Activated naive CD4-positive, alpha-beta T cell (primary cell): ENCODE measurements at regions not wholly inside any gene's neighbourhood (a gene's known extent, or its start where the extent isn't known, plus 50 kb on each side); places are given as distances from the start of the nearest gene placed in this dataset.
A peak's percentile ranks its signal among the peaks of the same experiment; 100 is the strongest.

Experiments
- DNase-seq, 4 experiments: peaks; one replicate each; lab custom pipeline; 2025; lab: John Stamatoyannopoulos, UW

DNA sequence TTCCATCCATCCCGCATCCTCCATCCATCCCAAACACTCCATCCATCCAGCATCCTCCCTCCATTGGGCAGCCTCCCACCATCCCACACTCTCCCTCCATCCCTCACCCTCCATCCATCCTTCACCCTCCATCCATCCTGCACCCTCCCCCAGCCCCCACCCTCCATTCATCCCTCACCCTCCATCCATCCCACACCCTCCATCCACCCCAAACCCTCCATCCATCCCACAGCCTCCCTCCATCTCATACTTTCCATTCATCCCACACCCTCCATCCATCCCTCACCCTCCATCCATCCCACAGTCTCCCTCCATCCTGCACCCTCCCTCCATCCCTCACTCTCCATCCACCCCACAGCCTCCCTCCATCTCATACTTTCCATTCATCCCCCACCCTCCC lies 60.4 kb downstream of the FOXI2 start:
- peak in 1 of 4 experiments; percentile 1 for DNase-seq

DNA sequence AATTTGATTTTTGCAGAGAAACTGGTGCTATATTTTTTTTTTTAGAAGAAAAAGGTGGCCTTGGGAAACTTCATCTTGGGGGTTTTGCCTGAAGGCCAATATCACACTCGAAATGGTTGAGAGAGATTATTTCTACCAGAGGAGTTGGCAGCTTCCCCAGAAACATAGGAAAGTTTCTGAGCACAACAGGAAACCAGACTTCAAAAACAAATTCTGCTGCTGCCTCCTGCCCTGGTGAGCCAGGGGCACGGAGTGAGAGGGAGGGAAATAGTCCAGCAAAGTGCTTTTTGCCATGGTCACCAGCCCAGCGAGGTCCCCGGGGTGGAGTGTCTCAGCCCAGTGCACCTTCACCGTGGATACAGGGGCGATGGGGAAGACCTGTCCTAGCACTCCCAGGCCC lies 61.1 kb downstream of the FOXI2 start:
- DNase-seq: no peak

DNA sequence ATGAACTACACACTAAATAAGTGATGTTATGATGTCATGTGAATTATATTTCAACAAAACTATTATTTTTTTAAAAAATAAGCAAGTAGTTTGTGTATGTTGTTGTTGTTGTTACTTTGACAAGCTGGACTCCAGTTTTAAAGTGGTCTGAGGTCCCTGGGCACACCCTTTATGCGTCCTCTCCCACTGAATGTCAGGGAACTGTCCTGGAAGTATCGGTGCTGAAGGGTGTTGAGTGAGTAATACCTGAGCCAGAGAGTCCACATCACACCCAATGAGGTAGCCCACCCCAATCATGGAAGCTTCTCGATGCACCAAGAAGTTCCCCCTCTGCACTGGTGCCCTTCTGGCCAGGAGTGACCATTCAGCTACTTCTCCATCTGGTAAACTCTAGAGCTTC lies 64.3 kb downstream of the FOXI2 start:
- no peak for DNase-seq

DNA sequence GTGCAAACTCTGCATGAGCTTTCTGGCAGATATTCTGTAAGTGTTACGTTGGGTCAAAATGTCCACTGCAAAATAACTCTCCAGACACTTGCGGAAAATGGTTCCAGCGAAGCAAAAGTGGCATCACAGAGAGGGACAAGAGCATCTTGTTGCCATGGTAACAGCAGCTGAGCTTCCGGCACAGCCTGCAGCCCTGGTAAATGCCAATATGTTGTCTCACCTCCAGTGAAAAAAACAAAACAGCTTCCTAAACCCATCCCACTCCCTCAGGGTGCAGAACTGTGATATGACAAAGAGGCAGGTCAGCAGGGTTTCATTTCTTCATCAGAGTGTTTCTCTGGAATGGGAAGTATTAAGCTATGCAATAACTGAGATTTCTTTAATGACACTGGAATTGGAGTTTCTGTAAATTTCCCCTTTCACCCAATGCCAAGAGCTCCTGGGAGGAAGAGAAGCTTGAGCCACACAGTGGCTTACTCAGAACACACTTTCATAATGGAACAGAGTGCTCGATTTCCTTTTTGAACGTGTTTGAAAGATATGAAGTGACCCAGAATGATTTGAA lies 65.6 kb downstream of the FOXI2 start:
- no peak for DNase-seq

DNA sequence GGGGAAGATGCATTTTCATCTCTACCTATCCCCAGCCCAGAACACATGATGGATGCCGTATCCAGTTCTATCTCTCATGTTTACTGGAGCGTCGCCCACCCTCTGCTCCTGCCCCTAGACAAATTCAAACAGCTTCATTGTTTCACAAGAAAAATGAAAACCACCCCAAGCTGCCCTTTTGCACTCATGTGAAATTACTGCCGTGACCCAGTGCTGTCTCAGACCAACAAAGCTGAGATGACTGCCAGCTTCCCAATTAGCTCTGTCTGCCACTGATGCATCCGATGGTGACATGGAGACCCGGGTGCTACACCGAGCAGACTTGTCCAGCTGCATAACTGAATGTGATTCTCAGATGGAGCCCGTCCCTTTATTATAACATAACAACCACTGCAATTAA lies 67.7 kb downstream of the FOXI2 start:
- DNase-seq: no peak

DNA sequence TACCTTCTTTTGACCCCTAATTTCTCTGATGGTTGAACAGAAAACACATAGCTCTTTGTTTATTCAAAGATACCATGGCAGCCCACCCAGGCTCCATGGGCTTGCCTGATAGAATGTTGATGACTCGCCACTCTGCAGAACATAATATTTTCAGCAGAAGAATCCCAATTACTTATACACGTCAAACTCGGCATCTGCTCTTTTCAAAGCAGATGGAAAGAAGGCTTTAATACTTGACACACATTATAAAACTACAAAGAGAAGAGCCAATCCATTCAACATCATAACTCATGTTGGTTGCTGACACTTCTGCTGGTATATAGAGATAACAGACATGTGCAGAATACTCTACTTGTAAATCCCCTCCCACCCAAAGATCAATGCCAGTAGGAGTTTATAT lies 69.0 kb downstream of the FOXI2 start:
- no peak for DNase-seq

DNA sequence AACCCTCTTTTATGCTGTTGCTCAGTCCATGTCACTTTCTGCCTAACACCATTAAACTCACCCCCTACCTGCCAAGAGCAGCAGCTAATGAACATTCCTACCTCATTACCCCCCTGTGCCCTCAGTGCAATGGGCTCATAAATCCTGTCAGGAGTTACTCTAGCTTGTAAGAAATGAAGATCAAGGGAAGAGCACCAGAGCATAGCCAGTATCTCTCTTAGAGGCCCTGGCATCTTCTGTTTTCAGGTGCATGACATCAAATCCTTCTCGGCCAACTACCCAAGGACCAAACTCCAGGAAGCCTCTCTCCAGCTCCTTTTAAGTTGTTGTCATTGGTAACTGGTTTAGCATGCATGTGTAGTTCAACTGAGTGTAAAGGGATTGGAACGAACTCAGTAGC lies 75.1 kb downstream of the FOXI2 start:
- no peak for DNase-seq

DNA sequence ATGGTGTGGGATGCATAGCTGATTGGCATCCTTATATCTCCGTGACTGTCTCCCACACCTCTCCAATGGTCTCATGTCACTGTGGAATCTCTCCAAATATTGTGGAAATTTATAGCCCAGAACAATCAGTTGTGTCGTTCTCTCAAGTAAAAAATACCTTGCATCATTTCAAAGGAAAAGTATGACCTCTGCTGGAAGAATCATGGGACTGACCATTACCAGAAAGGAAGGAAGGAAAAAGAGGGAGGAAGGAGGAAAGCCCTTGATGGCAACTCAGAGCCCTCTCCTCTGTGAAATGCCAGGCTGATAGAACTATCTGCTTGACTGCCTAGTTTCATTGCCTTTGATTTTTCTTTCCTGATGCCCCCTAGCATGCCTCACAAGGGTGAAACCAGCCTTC lies 76.3 kb downstream of the FOXI2 start:
- DNase-seq: no peak

DNA sequence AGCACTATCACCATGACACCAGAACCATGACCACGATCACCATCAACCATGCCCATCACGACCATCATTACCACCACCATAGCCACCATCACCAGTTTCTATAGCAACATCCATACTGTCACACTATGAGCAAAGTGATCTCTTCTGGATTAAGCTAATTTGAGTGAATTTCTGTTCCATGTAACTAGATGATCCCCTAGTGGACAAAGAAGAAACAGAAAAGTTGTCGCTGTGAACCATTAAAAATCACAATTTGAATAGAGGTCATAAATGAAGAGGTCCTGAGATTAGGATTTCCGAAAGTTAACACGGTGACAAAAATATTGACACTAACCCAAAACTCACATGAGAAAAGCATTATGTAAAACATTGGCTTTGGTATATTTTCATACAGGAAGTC lies 77.6 kb downstream of the CLRN3 start:
- no peak for DNase-seq

DNA sequence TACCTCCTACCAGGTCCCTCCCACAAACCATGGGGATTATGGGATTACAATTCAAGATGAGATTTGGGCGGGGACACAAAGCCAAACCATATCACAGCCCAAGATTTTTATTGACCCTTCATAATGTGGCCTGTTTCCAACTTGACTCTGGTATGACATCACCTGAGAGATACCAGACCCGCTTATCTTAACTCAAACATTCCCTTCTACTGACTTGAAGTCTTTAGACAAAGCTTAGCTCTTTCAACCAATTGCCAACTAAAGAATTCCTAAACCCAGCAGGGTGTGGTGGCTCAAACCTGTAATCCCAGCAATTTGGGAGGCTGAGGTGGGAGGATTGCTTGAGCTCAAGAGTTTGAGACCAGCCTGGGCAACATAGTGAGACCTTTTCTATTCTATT lies 67.9 kb downstream of the CLRN3 start:
- DNase-seq: no peak

DNA sequence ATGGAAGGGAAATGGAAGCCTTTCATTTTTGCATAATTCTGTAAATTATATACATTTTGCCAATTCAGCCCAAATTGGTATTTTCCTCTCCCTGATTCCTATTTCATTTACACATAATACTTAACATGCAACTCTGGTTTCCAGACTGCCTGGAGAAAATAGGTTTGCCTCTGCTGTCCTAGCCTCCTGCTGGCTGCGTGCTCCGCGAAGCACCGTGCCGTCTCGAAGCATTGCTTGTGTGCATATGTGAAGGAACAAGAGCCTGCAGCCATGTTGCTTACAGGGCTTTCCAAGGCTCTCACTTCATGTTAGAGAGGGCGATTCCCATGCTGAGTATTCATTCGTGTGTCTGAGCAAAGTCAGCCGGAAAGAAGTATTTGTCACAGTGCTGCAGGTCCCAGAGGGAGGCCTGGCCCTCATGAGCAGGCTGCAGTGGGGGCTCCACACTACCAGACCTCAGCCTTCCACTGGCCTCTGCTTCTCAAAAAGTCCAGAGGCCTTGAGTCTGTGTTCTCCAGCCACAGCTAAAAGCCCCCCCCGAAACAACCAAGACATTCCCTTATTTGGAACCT lies 66.5 kb downstream of the CLRN3 start:
- no peak for DNase-seq

DNA sequence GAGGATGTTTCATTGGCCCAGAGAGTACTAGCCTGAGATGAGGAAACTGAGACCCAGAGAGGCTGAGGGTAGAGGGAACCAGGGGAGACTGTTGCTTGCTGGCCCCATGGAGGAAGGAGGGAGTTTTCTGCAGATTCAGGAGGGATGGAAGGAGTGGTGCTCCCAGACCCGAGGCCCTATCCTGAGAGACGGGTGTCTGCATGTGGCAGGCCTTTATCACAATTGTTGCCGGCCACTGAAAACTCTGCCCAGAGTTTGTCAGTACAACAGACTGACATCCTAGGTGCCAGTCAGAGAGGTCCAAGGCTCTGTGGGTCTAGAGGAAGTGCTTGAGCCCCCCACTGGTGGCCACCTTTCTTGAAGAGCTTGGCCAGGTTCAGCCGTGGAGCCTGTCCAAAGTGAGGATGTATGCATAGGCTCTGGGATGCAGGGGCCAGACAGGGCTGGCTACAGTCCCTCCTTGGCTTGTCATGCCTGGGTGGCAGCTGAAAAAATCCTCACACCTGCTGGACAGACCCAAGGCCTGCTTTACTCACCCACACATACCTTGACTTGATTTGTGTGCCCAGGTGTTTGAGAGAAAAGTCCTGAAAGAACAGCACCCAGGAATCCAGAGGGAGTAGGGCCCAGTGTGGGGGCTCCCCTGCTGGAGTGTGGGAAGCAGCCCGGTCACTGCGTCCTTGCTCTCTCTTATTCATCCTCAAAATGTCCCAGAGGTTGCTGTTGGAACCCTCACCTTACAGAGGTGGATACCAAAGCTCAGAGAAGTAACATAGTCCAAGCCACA lies 65.2 kb downstream of the CLRN3 start:
- no peak for DNase-seq
